Activated naive CD4-positive, alpha-beta T cell treated with anti-CD3 and anti-CD28 coated beads for 36 hours (primary cell): ENCODE measurements at regions not wholly inside any gene's neighbourhood (a gene's known extent, or its start where the extent isn't known, plus 50 kb on each side); places are given as distances from the start of the nearest gene placed in this dataset.

Source experiments
- CTCF ChIA-PET: fragments of 350-600 bp; sonication (Branson Sonifier 250); formaldehyde crosslinking; loops from one replicate; lab custom pipeline; 2021; ENCODE audit warnings: antibody characterized with exemption; lab: Charles Lee
- DNase-seq: peaks from one replicate; pipeline ENCODE4 v3.0.0-alpha.2; 2020
- H3K27ac Mint-ChIP-seq: one replicate; pipeline ENCODE4 v1.8.0; 2021; ENCODE audit warnings: mild to moderate bottlenecking, mixed read lengths
- H3K27me3 Mint-ChIP-seq: one replicate; pipeline ENCODE4 v1.8.0; 2021; ENCODE audit warnings: low read depth, mixed read lengths
- H3K36me3 Mint-ChIP-seq: one replicate; pipeline ENCODE4 v1.8.0; 2021; ENCODE audit warnings: low read depth, mixed read lengths
- H3K4me1 Mint-ChIP-seq: one replicate; pipeline ENCODE4 v1.8.0; 2021; ENCODE audit warnings: low read depth, mixed read lengths
- H3K4me3 Mint-ChIP-seq: one replicate; pipeline ENCODE4 v1.8.0; 2021; ENCODE audit warnings: mild to moderate bottlenecking, moderate library complexity, mixed read lengths
- H3K9me3 Mint-ChIP-seq: one replicate; pipeline ENCODE4 v1.8.0; 2021; ENCODE audit warnings: mixed read lengths
- intact Hi-C: fragments of 100-400 bp; cut with micrococcal nuclease; formaldehyde crosslinking; loops from one replicate; pipeline ENCODE4 v1.15.1; 2023

- Mint-ChIP-seq H3K4me1 (no peaks in the 10 kb centered on the region), H3K27me3 (peaks cover 2% of the 10 kb centered on the region), H3K9me3 (peaks cover 7% of the 10 kb centered on the region), H3K27ac (no peak overlapping the region), H3K36me3 (no peaks in the 10 kb centered on the region), H3K4me3 (no peak overlapping the region)
- CTCF ChIA-PET, result no interaction called here
- DNase-seq, result no peak
- intact Hi-C loops, result no loop called here
Observed at GRCh38 chr4:57492251-57492878, 382.2 kb upstream of the IGFBP7 start.

DNA sequence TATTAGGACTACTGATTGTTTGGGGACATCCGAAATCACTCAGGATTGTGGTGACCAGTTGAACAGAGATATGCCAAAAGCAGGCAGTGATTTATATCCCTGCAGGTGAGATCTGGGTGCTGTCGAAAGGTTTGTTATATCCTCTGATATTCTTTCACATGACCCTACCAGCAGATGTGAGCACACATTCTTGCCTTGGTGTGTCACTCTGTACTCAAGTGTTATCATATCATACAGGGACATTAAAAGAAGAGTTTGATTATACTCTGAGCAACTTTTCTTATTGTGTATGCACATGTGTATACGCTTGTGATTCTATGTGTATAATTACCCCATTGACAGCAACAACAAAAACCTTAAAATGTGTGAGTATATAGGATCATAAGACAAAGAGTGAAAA, 381.2 kb upstream of the IGFBP7 start:
- Mint-ChIP-seq H3K4me3 (no peak overlapping the region), H3K36me3 (no peaks in the 10 kb centered on the region), H3K4me1 (no peaks in the 10 kb centered on the region), H3K27ac (no peak overlapping the region), H3K9me3 (peaks cover 7% of the 10 kb centered on the region), H3K27me3 (peaks cover 2% of the 10 kb centered on the region)
- CTCF ChIA-PET, result no interaction called here
- no peak for DNase-seq
- intact Hi-C loops, result no loop called here

DNA sequence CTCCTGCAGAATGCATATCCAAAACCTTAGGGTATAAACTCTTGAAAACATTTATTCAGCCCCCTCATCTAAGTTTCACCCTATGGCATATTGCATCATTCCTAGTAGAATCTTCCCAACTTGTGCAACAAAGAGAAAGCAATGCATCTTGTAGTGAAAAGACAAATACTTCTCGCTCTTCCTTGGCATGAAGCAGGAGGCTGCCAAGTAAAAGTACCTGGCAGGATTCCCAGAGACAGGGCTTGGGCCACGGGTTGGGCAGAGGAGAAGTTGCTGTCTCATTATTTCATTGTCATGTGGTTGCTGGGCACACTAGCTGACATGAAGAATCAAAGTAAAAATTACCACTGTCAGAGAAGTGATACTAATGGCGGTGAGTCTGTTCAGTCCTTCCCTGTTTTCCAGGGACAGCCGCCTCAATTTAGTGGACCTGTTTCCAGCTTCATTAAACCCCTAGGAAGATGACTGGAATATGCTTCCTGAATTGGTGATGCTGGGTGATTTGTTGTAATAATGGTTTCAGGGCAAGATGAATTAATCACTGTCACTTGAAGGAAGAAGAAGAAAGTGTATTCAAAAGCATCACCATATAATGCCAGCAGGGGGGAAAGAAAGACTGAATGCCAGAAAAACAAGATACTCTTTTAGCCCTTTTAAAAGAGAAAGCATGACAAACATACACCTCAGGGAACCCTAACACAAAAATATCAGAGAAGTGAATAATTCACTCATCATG, 380.5 kb upstream of the IGFBP7 start:
- no peaks in the 10 kb centered on the region for H3K4me1 Mint-ChIP-seq
- H3K4me3 Mint-ChIP-seq, result no peak overlapping the region
- no peak overlapping the region for H3K27ac Mint-ChIP-seq
- intact Hi-C loops, result no loop called here
- peaks cover 2% of the 10 kb centered on the region for H3K27me3 Mint-ChIP-seq
- H3K36me3 Mint-ChIP-seq, result no peaks in the 10 kb centered on the region
- H3K9me3 Mint-ChIP-seq, result peaks cover 7% of the 10 kb centered on the region
- DNase-seq, result no peak
- CTCF ChIA-PET, result no interaction called here

- peaks cover 2% of the 10 kb centered on the region for H3K27me3 Mint-ChIP-seq
- no peaks in the 10 kb centered on the region for H3K36me3 Mint-ChIP-seq
- intact Hi-C loops, result no loop called here
- H3K27ac Mint-ChIP-seq, result no peak overlapping the region
- CTCF ChIA-PET, result no interaction called here
- H3K4me3 Mint-ChIP-seq, result no peak overlapping the region
- no peaks in the 10 kb centered on the region for H3K4me1 Mint-ChIP-seq
- DNase-seq, result no peak
- H3K9me3 Mint-ChIP-seq, result peaks cover 7% of the 10 kb centered on the region
Observed at GRCh38 chr4:57488366-57489162, 378.4 kb upstream of the IGFBP7 start.

GRCh38 chr4:57475424-57475823, 365.2 kb upstream of the IGFBP7 start:
- no peak for DNase-seq
- no peaks in the 10 kb centered on the region for H3K27me3 Mint-ChIP-seq
- H3K4me1 Mint-ChIP-seq, result no peaks in the 10 kb centered on the region
- intact Hi-C loops, result no loop called here
- no peak overlapping the region for H3K27ac Mint-ChIP-seq
- no peak overlapping the region for H3K4me3 Mint-ChIP-seq
- CTCF ChIA-PET, result no interaction called here
- no peaks in the 10 kb centered on the region for H3K36me3 Mint-ChIP-seq
- H3K9me3 Mint-ChIP-seq, result no peaks in the 10 kb centered on the region

DNA sequence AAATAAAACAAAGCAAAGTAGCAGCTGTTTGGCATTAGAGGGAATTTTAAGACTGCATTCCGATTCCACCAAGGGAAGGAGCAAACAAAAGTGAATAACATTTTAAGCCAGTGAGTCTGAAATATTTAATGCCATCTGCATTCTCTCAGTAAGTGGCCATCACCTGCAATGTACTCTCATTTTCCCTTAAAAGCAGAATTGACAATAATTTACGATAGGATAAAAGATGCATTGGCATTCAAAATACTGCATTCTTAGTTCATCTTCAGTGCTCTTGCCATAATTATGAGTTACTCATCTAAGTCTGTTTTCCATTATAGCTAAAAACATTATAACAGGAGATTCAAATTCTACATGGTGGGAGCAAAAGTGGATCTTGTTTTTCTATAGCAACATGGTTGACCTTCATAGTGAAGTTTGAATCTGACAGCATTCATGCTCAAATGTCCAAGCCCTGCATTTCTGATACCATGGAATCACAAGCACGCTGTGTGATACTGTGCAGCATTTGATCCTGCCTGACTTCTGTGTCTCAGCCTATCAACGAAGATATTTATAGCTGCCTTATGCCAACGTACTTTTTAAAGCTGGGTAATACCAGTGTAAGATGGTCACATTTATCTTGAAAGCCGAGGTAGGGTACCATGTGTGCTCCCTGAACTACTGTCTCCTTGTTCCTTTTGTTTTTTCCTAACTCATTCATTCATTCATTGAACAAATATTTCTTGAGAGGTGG, 355.3 kb upstream of the IGFBP7 start:
- CTCF ChIA-PET, result no interaction called here
- H3K36me3 Mint-ChIP-seq, result no peaks in the 10 kb centered on the region
- H3K4me3 Mint-ChIP-seq, result no peak overlapping the region
- H3K27me3 Mint-ChIP-seq, result no peaks in the 10 kb centered on the region
- no peak overlapping the region for H3K27ac Mint-ChIP-seq
- intact Hi-C loops, result no loop called here
- no peaks in the 10 kb centered on the region for H3K4me1 Mint-ChIP-seq
- H3K9me3 Mint-ChIP-seq, result peaks cover 5% of the 10 kb centered on the region
- DNase-seq, result no peak

- CTCF ChIA-PET, result no interaction called here
- Mint-ChIP-seq H3K4me3 (no peak overlapping the region), H3K9me3 (peaks cover 6% of the 10 kb centered on the region), H3K4me1 (no peaks in the 10 kb centered on the region), H3K27ac (no peak overlapping the region), H3K36me3 (no peaks in the 10 kb centered on the region), H3K27me3 (no peaks in the 10 kb centered on the region)
- intact Hi-C loops, result no loop called here
- DNase-seq, result no peak
Observed at GRCh38 chr4:57462843-57463242, 352.7 kb upstream of the IGFBP7 start.

- CTCF ChIA-PET, result no interaction called here
- no peak overlapping the region for H3K4me3 Mint-ChIP-seq
- no peaks in the 10 kb centered on the region for H3K36me3 Mint-ChIP-seq
- intact Hi-C loops, result no loop called here
- no peak overlapping the region for H3K27ac Mint-ChIP-seq
- no peak for DNase-seq
- H3K27me3 Mint-ChIP-seq, result no peaks in the 10 kb centered on the region
- no peaks in the 10 kb centered on the region for H3K4me1 Mint-ChIP-seq
- H3K9me3 Mint-ChIP-seq, result peaks cover 3% of the 10 kb centered on the region
Observed at GRCh38 chr4:57460967-57461366, 350.8 kb upstream of the IGFBP7 start.

DNA sequence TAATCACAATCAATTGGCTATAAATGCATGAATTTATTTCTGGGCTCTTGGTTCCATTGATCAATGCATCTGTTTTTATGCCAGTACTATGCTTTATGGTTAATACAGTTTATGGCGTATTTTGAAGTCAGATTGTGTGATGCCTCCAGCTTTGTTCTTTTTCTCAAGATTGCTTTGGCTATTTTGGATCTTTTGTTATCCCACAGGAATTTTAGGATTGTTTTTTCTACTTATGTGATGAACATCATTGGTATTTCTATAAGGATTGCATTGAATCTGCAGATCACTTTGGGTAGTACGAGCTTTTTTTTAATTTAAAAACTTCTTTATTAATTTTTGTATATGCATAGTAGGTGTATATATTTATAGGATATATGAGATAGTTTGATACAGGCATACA, 338.7 kb upstream of the IGFBP7 start:
- CTCF ChIA-PET, result no interaction called here
- DNase-seq, result no peak
- H3K27me3 Mint-ChIP-seq, result no peaks in the 10 kb centered on the region
- H3K4me3 Mint-ChIP-seq, result no peak overlapping the region
- H3K4me1 Mint-ChIP-seq, result no peaks in the 10 kb centered on the region
- intact Hi-C loops, result no loop called here
- H3K9me3 Mint-ChIP-seq, result peaks cover 4% of the 10 kb centered on the region
- H3K27ac Mint-ChIP-seq, result no peak overlapping the region
- H3K36me3 Mint-ChIP-seq, result no peaks in the 10 kb centered on the region

DNA sequence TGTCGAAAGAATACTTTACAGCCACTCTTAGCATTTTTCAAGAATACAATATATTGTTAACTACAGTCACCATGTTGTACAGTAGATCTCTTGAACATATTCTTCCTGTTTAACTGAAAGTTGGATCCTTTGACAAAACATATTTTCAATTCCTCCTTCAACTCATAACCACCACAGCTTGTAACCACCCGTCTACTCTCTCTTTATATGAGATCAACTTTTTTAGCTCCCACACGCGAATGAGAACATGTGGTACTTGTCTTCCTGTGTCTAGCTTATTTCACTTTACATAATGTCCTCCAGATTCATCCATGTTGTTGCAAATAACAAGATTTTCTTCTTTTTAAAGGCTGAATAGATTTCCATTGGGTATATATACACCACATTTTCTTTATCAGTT, 338.3 kb upstream of the IGFBP7 start:
- intact Hi-C loops, result no loop called here
- DNase-seq, result no peak
- CTCF ChIA-PET, result no interaction called here
- H3K4me1 Mint-ChIP-seq, result no peaks in the 10 kb centered on the region
- H3K9me3 Mint-ChIP-seq, result peaks cover 4% of the 10 kb centered on the region
- H3K36me3 Mint-ChIP-seq, result no peaks in the 10 kb centered on the region
- H3K27ac Mint-ChIP-seq, result no peak overlapping the region
- H3K4me3 Mint-ChIP-seq, result no peak overlapping the region
- no peaks in the 10 kb centered on the region for H3K27me3 Mint-ChIP-seq

DNA sequence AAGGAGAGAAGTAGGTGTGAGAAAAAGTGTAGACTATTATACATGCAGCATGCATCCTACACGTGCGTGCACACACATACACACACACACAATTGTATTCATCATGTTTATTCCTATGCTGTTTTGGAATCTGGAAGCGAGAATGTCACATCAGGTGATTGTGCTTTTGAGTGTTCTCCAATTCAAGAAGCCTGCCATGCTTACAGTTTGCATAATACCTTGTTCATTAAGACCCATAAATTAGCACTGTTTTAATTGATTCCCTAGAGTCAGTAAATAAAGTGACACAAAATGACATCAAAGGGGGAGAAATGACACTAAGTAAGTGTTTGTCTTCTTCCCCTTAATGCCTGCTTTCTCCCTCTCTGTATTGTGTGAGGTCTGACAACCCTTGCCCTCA, 336.1 kb upstream of the IGFBP7 start:
- CTCF ChIA-PET, result no interaction called here
- no peak overlapping the region for H3K27ac Mint-ChIP-seq
- H3K9me3 Mint-ChIP-seq, result no peaks in the 10 kb centered on the region
- no peak overlapping the region for H3K4me3 Mint-ChIP-seq
- no peaks in the 10 kb centered on the region for H3K4me1 Mint-ChIP-seq
- no peaks in the 10 kb centered on the region for H3K36me3 Mint-ChIP-seq
- no peaks in the 10 kb centered on the region for H3K27me3 Mint-ChIP-seq
- DNase-seq, result no peak
- intact Hi-C loops, result no loop called here

GRCh38 chr4:57445686-57446085, 335.5 kb upstream of the IGFBP7 start:
- H3K27ac Mint-ChIP-seq, result no peak overlapping the region
- no peaks in the 10 kb centered on the region for H3K36me3 Mint-ChIP-seq
- CTCF ChIA-PET, result no interaction called here

More at GRCh38 chr4:57445686-57446085, 335.5 kb upstream of the IGFBP7 start:
- Mint-ChIP-seq H3K27me3 (no peaks in the 10 kb centered on the region), H3K9me3 (no peaks in the 10 kb centered on the region), H3K4me3 (no peak overlapping the region), H3K4me1 (no peaks in the 10 kb centered on the region)
- DNase-seq, result no peak
- intact Hi-C loops, result no loop called here
